PC-3 (cell line): ENCODE measurements at regions not wholly inside any gene's neighbourhood (a gene's known extent, or its start where the extent isn't known, plus 50 kb on each side); places are given as distances from the start of the nearest gene placed in this dataset.

Experiments
- EZH2 ChIP-seq: fragments of 300-600 bp; sonication (generic); IDR thresholded peaks from one replicate; pipeline ENCODE4 v1.6.1; 2017; ENCODE audit warnings: antibody characterized with exemption, mild to moderate bottlenecking, low read length; ENCODE audit not compliant: unreplicated experiment
- EZH2phosphoT487 ChIP-seq: fragments of 300-600 bp; sonication (generic); IDR thresholded peaks from 2 replicates; pipeline ENCODE4 v1.6.1; 2018; ENCODE audit warnings: mild to moderate bottlenecking, antibody characterized with exemption, low read length, borderline replicate concordance
- TF ChIP-seq, protein P1 (sequence below): fragments of 300-600 bp; sonication (generic); conservative IDR thresholded peaks from 2 replicates; pipeline ENCODE4 v1.5.1; 2017; ENCODE audit warnings: antibody characterized with exemption, low read depth, mild to moderate bottlenecking, low read length

DNA sequence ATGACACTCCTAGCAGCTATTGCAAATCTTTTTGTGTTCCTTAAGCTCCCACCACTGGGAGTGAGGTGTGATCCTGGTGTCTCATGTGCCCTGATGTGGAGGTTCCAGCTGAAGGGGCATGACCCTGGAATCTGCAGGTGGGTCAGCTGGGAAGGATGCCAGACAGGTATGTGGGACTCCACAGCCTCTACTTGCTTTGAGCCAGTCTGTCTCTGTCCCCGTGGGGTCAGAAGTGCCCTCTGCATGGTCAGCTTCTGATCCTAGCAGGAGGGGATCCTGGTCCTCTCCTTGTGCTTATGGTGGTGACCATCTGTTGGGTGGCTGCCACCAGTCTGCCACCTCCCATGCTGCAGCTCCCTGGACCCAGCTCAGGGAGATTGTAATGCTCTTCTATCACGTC is 51.1 kb upstream of the COMTD1 start:
- TF ChIP-seq EZH2phosphoT487 (no peak), EZH2 (no peak)
- TF ChIP-seq, protein P1, sequence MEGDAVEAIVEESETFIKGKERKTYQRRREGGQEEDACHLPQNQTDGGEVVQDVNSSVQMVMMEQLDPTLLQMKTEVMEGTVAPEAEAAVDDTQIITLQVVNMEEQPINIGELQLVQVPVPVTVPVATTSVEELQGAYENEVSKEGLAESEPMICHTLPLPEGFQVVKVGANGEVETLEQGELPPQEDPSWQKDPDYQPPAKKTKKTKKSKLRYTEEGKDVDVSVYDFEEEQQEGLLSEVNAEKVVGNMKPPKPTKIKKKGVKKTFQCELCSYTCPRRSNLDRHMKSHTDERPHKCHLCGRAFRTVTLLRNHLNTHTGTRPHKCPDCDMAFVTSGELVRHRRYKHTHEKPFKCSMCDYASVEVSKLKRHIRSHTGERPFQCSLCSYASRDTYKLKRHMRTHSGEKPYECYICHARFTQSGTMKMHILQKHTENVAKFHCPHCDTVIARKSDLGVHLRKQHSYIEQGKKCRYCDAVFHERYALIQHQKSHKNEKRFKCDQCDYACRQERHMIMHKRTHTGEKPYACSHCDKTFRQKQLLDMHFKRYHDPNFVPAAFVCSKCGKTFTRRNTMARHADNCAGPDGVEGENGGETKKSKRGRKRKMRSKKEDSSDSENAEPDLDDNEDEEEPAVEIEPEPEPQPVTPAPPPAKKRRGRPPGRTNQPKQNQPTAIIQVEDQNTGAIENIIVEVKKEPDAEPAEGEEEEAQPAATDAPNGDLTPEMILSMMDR, result no peak
